Upper lobe of left lung (tissue), 6 donors: ENCODE measurements at regions not wholly inside any gene's neighbourhood (a gene's known extent, or its start where the extent isn't known, plus 50 kb on each side); places are given as distances from the start of the nearest gene placed in this dataset.

Source experiments
- ATAC-seq, 2 donors: fragments of 200-7000 bp; cut with Tn5 transposase; one replicate each; pipeline ENCODE4 v1.9.1; 2022; ENCODE audit warnings: mild to moderate bottlenecking in 2 of 2, moderate library complexity in 2 of 2; ENCODE audit not compliant: low FRiP score in 2 of 2
- DNase-seq, 2 donors: peaks; one replicate each; pipeline ENCODE4 v3.0.0-alpha.2; 2019 to 2020
- H3K27ac ChIP-seq, 4 donors: fragments of 200-600 bp; sonication (generic); one replicate each; pipeline ENCODE4 v1.5.1; 2016 to 2019
- H3K27me3 ChIP-seq, 4 donors: fragments of 200-600 bp; sonication (generic); one replicate each; pipeline ENCODE4 v1.5.1; 2017 to 2019
- H3K36me3 ChIP-seq, 4 donors: fragments of 200-600 bp; sonication (generic); one replicate each; pipeline ENCODE4 v1.5.1; 2016 to 2019
- H3K4me1 ChIP-seq, 4 donors: fragments of 200-600 bp; sonication (generic); one replicate each; pipeline ENCODE4 v1.5.1; 2018 to 2019
- H3K4me3 ChIP-seq, 4 donors: fragments of 200-600 bp; sonication (generic); one replicate each; pipeline ENCODE4 v1.5.1; 2017 to 2019; ENCODE audit warnings: mild to moderate bottlenecking in 2 of 4, moderate library complexity in 1 of 4
- H3K9me3 ChIP-seq, 4 donors: fragments of 200-600 bp; sonication (generic); one replicate each; pipeline ENCODE4 v1.5.1; 2018 to 2019
- CTCF ChIP-seq, 6 experiments: fragments of 450-650 bp in 4 of 6; fragments of 200-600 bp in 2 of 6; sonication (generic) in 2 of 6; IDR thresholded peaks; one replicate each; pipeline ENCODE4 v1.5.1; 2016 to 2019; ENCODE audit warnings: antibody characterized with exemption in 6 of 6
- EP300 ChIP-seq, 4 donors: sonication (generic); formaldehyde crosslinking; IDR thresholded peaks; one replicate each; pipeline ENCODE4 v1.5.1; 2017; ENCODE audit warnings: antibody characterized with exemption in 4 of 4, control low read depth in 2 of 4
- POLR2A ChIP-seq, 4 donors: fragments of 450-650 bp; IDR thresholded peaks; one replicate each; pipeline ENCODE4 v1.5.1; 2016 to 2017; ENCODE audit warnings: antibody characterized with exemption in 4 of 4, mild to moderate bottlenecking in 2 of 4
- POLR2AphosphoS5 ChIP-seq, 2 donors: sonication (generic); formaldehyde crosslinking; IDR thresholded peaks; one replicate each; pipeline ENCODE4 v1.5.1; 2017; ENCODE audit warnings: antibody characterized with exemption in 2 of 2
- WGBS, 2 donors: methylation state at CpG; one replicate each; pipeline ENCODE4 v1.1.5; 2017 to 2018; 5-methylcytosine and 5-hydroxymethylcytosine counted together
- donor health status: DM: no; HTN: no; CAD: no; lungs with moderate emphysema.
- donor health status: DM: no; HTN: yes; CAD: no; lungs with severe emphysema.

DNA sequence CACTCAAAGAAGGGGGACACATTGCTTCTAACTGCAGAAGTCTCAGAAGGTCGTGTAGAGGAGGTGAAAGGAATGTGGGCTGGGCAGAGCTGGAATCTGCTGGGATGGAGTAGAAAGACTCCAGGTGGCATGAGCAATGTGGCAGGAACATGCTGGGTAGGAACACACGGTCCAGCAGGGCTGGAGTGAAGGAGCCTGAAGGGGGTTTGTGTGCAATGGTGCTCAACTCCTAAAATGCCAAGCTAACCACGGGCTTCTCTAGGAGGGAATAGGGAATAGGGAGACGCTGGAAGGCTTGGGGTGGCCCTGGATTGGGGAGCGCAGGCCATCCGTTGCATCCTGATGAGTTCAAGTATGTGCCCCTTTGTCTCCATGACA lies 253.8 kb downstream of the FAM43A start:
- Histone ChIP-seq H3K9me3 (no peaks in the 10 kb centered on the region), H3K27ac (no peak overlapping the region), H3K36me3 (no peaks in the 10 kb centered on the region), H3K4me1 (no peaks in the 10 kb centered on the region), H3K27me3 (no peaks in the 10 kb centered on the region), H3K4me3 (no peak overlapping the region)
- ATAC-seq (no peak), DNase-seq (no peak)
- TF ChIP-seq POLR2A (IDR thresholded peaks at IDR 0.05) (no peak), CTCF (IDR thresholded peaks at IDR 0.05) (no peak), EP300 (IDR thresholded peaks at IDR 0.05) (no peak), POLR2AphosphoS5 (IDR thresholded peaks at IDR 0.05) (no peak)
- WGBS, 2 donors, result 80 to 82% methylated on average over 6 of the region's 6 CpGs

DNA sequence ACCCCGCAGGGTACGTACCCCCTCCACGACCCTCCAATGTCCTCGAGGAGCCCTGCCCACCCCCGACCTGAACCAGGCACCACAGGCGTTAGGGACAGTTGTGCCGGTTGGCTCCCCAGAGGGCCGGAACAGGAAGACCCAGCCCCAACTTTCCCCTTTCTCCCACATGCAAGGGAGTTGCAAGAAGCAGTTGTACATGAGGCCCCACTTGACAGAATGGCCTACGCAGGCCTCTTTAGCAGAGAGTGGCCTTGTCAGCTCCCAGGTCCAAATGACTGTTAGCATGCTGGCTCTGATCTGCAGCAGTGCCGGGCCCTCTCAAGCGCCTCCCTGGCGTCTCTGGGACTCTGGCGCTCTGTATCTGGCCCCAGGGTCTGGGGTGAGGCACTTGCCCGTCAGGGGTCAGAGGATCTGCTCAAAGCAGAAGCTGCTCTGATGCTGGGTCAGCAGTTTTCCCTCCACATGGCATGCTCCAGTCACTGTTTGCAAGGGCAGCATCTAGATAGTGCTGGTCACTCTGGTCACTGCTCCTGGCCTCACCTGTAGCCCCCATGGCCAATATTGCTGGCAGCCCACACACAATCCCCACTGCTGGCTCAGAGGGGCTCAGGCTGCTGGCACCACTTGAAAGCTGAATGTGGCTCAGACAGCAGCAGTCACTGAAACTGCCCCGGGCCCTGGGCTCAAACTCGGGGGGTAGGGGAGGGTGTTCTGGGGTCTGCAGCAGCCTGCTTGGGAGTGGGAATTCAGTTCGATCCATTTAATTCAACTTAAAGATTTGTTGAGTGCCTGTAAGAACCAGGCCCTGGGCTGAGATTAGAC lies 254.5 kb downstream of the FAM43A start:
- DNase-seq (peak in 1 of 2 donors; percentile 38), ATAC-seq (peak in 1 of 2 donors; percentile 33)
- Histone ChIP-seq H3K36me3 (no peaks in the 10 kb centered on the region), H3K27ac (no peak overlapping the region), H3K4me3 (no peak overlapping the region), H3K9me3 (no peaks in the 10 kb centered on the region), H3K27me3 (no peaks in the 10 kb centered on the region), H3K4me1 (no peaks in the 10 kb centered on the region)
- 82 to 87% methylated on average over 9 to 17 of the region's 17 CpGs for WGBS, 2 donors
- TF ChIP-seq CTCF (IDR thresholded peaks at IDR 0.05), result no peak
- TF ChIP-seq POLR2A (IDR thresholded peaks at IDR 0.05), result no peak
- no peak for TF ChIP-seq EP300 (IDR thresholded peaks at IDR 0.05)
- TF ChIP-seq POLR2AphosphoS5 (IDR thresholded peaks at IDR 0.05), result no peak

- no peaks in the 10 kb centered on the region for H3K36me3 ChIP-seq
- H3K4me3 ChIP-seq, result no peak overlapping the region
- ATAC-seq (no peak), DNase-seq (peak in 1 of 2 donors; percentile 58)
- TF ChIP-seq EP300 (IDR thresholded peaks at IDR 0.05) (no peak), POLR2A (IDR thresholded peaks at IDR 0.05) (no peak), POLR2AphosphoS5 (IDR thresholded peaks at IDR 0.05) (no peak), CTCF (IDR thresholded peaks at IDR 0.05) (no peak)
- H3K4me1 ChIP-seq, result no peaks in the 10 kb centered on the region
- H3K27ac ChIP-seq, result no peak overlapping the region
- H3K9me3 ChIP-seq, result no peaks in the 10 kb centered on the region
- 84 to 88% methylated on average over 9 of the region's 9 CpGs for WGBS, 2 donors
- no peaks in the 10 kb centered on the region for H3K27me3 ChIP-seq
Measured at GRCh38 chr3:194941360-194941955, 255.8 kb downstream of the FAM43A start.

DNA sequence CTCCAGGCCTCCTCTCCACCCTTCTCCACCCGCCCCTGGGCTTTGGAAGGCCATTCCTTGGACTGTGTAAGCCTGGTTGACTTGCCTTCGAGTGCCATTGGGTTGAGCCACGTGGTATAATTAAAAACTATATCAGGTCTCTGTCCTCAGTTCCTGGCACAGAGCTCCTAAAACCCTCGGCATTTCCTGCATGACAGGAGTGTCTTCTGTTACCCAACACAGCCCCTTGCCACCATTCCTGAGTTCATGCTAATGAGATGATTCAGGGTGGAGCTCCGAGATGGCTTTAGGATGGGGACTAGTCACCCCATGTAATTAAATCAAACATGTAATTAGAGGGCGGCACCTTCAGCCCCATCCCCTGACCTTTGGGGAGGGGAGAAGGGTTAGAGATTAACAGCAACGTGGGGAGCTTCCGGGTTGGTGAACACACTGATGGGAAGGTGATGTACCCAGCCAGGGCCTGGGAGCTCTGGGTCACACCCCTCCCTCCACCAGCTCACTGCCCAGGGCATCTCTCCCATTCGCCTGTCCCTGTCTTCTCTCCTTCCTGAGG lies 256.4 kb downstream of the FAM43A start:
- H3K4me3 ChIP-seq, result no peak overlapping the region
- no peaks in the 10 kb centered on the region for H3K27me3 ChIP-seq
- WGBS, 2 donors, result 72 to 83% methylated on average over 9 of the region's 9 CpGs
- H3K4me1 ChIP-seq, result no peaks in the 10 kb centered on the region
- no peaks in the 10 kb centered on the region for H3K36me3 ChIP-seq
- TF ChIP-seq EP300 (IDR thresholded peaks at IDR 0.05), result no peak
- TF ChIP-seq CTCF (IDR thresholded peaks at IDR 0.05), result no peak
- no peak for TF ChIP-seq POLR2A (IDR thresholded peaks at IDR 0.05)
- TF ChIP-seq POLR2AphosphoS5 (IDR thresholded peaks at IDR 0.05), result no peak
- ATAC-seq (no peak), DNase-seq (no peak)
- no peaks in the 10 kb centered on the region for H3K9me3 ChIP-seq
- no peak overlapping the region for H3K27ac ChIP-seq
